HG03139 (cell line): ENCODE measurements at regions not wholly inside any gene's neighbourhood (a gene's known extent, or its start where the extent isn't known, plus 50 kb on each side); places are given as distances from the start of the nearest gene placed in this dataset.

Source experiments
- ATAC-seq: cut with Tn5 transposase; IDR thresholded peaks from one replicate; pipeline ENCODE4 v1.9.1; 2021; ENCODE audit not compliant: unreplicated experiment

DNA sequence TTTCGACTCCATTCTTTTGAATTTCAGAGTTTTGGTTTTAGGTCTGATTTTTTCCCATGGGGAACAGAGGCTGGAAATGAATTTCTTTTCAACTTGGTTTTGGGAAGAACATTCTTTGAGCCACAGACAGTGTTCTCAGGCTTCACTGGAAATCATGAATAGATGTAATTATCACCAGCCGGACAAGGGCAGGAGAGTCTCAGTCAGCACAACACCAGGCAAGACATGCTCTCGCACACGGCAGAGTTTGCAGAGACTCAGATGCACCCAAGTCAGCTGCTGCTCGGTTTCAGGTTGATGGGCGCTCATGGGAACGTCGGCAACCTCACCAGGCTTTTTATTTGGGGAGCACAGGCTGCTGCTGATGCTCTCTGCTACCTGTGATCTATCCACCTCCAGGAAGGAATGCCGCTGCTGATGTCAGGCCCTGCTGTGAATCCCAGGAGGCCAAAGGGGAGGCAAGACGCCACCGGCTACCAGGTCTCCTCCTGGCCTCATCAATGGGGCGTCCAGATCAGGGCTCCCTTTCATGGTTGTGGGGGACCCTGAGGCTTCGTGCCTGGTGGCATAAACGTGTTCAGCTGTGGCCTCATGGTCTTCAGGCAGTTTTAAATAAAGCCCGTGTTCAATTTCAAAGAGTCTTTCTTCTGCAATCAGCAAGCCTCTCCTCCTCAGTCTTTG lies 332.3 kb upstream of the IRX4 start:
- ATAC-seq, result no peak

DNA sequence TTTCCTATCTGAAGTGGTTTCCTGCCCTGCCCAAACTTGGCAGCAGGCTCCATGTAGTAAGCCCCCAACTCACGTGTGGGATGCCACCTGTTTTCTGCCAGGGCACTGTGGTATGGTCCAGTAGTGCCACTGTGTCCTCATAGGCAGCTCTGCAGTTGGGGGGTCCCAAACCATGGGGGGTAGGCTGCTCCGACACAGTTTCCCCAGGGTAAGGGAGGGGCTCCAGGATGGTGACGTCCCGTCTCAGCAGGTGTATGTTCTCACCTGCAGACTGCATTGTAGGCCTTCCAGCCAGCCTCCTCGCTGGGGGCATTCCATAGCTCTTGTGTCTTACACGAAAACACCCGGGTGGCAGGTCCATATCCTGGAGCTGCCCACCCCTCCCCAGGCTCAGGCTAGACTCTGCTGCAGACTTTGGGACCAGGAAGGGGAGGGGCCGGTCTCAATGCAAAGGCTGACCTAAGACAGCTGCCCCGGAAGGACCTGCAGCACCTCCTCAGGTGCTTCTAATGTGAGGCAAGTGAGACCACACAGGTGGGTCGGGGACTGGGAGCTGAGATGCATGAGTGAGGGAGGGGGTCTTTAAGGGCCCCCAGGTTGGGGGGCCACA lies 330.5 kb upstream of the IRX4 start:
- ATAC-seq, result no peak

GRCh38 chr5:2212481-2212880 lies 329.8 kb upstream of the IRX4 start:
- ATAC-seq, result no peak

DNA sequence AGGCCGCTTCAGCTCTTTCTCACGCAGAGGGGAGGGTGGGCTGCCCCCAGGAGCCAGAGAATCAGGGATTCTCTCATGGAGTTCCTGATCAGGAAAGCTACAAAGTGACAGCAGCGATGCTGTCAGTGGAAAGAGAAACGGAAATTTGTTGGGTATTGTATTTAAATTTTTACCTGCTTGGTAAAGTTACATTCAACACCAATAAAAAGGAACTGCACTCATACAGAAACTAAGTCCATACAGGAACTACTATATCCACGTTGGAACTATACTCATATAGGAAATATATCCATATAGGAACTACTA lies 325.5 kb upstream of the IRX4 start:
- ATAC-seq, result no peak

GRCh38 chr5:2207416-2208238 lies 324.9 kb upstream of the IRX4 start:
- no peak for ATAC-seq

GRCh38 chr5:2207109-2207399 lies 324.3 kb upstream of the IRX4 start:
- ATAC-seq, result no peak

DNA sequence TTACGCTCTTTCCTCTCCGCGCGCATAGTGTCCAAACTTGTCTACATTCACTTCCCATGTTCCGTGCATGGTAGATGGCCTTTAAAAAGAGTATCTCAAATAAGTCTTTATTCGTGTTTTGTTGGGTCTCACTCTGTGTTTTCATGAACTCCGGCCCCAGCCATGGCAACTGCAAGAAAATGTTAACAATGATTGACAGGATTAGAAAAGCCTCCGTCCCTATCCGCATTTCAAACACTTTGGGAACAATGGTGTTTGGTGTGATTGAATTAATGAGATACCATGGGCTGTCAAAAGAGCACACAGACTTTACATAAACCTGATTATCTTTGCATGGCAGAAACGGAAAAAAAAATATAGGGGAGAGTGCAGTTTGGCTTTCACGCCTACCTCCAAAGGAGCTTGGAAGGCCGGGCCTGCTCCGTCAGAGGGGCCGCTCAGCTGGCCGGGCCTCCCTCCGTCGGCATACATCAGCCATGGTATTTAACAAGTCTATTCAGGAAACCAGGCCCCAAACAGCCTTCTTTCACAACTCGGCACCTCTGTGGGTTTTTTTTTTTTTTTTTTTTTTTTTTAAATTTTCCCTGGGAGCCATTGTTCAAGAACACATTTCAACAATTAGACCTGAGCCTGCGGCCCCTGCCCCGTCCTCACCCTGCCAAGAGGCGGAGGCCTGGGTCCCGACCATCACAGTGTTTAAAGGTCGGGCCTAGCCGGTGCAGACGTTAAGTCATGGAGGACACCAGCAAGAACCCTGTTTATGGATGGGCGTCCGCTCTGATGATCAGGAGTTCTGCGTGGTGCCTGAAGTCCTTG lies 323.8 kb upstream of the IRX4 start:
- ATAC-seq, result no peak

DNA sequence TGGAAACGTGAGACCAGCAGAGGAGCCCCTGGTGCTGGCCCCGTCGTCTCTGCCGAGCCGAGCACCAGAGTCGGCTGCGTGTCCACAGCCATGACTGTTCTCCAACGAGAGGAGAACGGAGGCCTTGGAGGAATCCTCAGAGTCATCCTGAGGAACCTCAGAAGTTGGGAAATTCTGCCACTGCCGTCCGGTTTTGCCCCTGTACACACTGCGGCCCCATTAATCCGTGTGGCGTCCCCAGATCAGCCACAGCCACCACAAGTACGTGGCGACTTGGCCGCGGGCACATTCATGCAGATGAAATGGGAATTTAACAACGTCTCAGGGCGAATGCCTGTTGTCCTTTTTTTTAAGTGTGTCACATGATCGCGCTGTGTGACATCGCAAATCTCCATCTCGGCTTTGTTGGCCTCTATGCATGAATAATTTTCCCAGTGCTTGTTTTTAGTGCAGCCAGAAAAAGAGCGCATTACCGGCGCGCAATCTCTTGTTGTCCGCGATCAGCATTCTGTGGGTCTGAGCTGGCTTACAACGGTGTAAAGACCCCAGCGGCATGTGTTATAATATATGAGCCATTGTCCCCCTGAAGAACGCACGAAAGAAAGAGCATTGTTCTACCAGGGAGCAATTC lies 323.0 kb upstream of the IRX4 start:
- no peak for ATAC-seq

DNA sequence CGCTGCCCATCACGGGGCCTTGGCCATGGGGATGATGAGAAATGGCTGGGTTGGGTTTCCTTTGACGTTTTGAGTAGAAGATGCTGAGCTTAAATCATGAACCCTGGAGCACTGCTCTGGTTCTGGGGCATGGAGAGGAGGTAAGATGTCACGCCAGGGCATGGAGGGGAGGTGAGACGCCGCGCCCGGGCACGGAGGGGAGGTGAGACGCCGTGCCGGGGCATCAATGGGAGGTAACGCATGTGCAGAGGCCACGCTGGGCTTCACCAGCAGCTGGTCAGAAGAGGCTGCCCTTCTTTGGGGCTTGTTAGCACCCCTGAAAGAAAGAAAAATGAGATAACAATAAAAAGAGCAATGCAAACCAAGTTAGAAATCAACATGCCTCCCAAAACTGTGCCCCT lies 322.5 kb upstream of the IRX4 start:
- ATAC-seq, result no peak

DNA sequence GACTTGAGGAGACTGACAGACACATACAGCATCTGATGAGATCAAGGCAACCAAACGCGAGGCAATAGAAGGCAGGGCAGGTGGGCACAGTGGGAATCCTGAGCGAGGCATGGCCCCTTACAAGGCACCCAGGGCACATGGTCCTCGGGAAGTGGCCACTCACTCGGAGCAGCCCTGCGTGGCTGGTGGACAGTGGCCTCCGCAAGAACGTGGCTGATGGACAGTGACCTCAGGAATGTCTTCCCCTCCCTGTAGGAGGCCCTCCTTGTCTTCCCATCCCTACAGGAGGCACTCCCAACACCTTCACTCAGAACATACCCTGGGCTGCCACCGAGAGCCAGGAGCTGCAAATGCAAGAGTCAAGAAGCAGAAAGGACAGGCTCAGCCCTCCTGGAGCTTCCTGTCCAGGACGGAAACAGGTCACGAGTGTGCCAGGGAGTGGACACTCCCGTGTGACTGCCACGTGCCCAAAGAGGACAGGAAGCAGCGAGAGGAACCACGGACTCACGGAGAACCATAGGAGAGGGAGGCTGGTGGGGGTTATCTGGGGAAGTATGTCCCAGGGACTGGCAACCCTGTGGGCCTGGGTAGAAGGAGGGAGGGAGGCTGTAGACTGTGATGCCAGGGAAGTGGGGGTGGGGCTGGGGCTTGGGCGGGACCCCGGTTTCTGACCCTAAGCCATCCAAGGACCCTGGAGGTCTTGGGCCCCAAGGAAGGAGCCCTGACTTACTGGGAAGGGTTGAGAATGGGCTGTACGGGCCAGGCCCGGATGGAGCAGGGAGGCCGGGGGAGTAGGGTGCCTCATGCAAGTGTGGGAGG lies 321.9 kb upstream of the IRX4 start:
- no peak for ATAC-seq

GRCh38 chr5:2203774-2204173 lies 321.0 kb upstream of the IRX4 start:
- no peak for ATAC-seq

DNA sequence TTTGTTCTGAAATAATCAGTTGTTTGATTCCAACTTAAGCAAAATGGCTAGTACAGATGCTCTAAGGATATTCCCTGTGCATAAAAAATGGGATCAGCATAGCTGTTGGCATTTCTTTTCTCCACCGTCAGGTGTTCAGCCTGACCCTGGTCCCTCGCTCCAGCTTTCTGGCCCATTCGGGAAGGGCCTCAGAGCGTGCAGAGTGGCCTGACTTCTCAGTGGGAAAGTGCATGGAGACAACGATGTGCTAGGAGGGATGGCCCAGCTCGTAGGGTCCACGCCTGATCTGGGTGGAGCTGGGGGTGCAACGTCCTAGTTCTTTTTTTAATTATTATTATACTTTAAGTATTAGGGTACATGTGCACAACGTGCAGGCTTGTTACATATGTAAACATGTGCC lies 319.1 kb upstream of the IRX4 start:
- no peak for ATAC-seq

DNA sequence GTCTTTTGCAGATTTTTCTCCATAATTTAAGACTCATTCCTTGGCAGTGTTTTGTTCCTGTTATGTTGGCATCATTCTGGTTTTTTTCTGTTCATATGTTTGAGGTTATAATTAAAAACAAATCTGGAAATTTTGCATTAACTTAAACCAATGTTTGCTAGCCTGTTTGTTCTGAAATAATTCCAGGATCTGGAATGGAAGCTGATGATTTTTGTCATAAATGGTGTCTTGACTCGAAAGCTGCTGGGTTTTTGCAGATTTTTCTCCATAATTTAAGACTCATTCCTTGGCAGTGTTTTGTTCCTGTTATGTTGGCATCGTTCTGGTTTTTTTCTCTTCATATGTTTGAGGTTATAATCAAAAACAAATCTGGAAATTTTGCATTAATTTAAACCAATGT lies 318.7 kb upstream of the IRX4 start:
- no peak for ATAC-seq

DNA sequence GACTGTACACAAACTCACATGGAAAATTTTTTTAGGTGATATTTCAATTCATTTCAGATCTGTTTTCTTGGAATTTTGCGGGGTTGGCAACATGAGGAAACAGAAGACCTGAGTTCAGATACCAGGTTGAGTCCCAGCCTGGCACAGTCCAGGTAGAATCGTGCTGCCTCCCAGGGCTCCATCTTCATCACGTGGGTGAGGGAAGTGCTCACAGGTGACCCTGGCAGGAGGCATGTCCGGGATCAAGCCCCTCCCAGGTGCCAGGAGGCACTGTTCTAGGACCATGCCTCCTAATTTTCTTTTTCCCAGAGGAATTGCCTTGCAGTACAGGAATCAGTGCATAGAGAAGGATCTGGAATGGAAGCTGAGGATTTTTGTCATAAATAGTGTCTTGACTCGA lies 318.3 kb upstream of the IRX4 start:
- ATAC-seq, result no peak

GRCh38 chr5:2200261-2200950 lies 317.7 kb upstream of the IRX4 start:
- ATAC-seq, result no peak

DNA sequence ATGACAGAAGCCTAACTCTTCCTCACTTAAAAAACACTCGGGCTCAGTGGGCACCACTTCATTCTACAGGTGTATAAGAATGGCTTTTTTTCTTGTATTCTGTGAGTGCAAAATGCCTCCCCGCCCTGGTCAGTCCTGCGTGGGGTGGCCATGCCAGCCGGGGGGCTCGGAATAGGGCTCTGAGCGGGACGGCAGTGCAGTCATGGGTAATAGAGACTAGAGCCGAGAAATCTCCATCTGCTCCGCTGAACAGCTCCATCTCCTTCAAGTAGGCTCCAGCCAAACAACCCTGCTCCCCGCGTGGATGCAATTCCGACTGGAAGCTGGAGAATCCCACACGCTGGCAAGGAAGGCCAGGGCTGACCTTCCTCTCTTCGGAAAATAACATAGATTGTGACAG lies 317.0 kb upstream of the IRX4 start:
- no peak for ATAC-seq

DNA sequence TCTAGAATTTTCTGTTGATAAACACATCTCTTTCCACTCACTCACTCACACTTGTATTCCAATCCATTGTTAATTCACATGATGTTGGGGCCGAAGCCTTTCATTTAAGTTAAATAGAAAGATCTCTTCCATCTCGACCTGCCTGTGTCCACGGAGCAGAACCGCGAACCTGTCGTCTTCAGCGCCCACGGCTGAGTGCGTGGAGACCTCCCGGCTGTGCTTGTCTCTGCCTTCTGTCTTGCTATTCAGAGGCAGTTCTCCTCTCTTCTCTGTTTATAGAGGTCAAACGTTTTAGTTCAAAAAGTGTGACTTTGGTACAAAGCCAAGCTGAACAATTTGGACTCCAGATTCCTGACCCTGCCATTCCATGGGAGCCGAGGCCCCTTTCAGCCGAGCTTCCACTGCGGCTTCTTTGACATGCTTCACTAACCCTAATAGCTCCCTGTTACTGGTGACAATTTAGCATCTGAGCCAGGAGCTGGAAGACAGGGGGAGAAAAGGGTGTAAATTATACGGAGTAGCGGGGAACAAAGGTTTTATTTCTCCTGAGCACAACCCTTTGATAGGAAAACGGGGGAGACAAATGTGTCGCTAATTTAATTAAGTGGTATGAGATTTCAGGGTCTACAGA lies 314.4 kb upstream of the IRX4 start:
- ATAC-seq, result no peak

- ATAC-seq, result no peak
Observed at GRCh38 chr5:2196416-2196815, 313.7 kb upstream of the IRX4 start.

DNA sequence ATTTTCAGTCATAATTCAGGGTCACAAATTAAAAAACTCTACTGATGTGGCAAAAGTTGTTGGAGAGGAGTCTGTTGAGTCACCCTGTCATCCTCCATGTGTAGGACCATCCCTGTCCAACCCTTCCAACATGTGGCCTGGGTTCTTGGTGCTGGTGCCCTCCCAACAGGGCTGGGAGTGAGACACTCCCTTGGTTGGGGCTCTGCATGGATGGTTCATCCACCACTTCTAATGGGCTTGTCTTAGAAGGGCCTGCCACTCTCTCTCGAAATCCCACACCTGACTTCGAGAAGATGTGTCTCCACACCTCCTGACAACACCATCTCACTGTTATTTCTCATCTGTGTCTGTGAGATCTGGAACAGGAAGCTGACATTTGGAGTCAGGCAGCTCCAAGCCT lies 312.2 kb upstream of the IRX4 start:
- ATAC-seq, result no peak

DNA sequence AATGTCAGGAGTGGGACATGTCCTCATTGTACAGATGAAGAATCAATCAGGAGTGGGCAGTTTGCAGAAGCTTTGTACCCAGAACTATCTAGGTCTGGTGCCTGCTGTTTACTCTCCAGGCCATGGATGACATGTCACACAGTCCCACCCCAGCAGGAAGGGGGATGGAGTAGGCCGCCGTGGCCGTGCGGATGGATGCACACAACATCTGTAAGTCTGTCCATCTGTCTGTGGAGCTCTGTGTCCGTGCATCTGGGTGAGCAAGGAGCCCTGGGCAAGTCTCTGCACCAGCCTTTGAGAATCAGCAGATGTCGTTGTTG lies 311.5 kb upstream of the IRX4 start:
- ATAC-seq, result no peak
